Mesendoderm (in vitro differentiated cells): ENCODE measurements at regions not wholly inside any gene's neighbourhood (a gene's known extent, or its start where the extent isn't known, plus 50 kb on each side); places are given as distances from the start of the nearest gene placed in this dataset.

Experiments used
- DNase-seq: peaks from one replicate; pipeline ENCODE4 v3.0.0; 2013
- H2AK5ac ChIP-seq: 2 replicates; pipeline ENCODE4 v1.6.1; 2013; ENCODE audit warnings: low read length, inconsistent platforms
- H2BK120ac ChIP-seq: 2 replicates; pipeline ENCODE4 v1.6.1; 2013; ENCODE audit warnings: low read depth, mild to moderate bottlenecking, low read length, moderate library complexity, mixed read lengths
- H2BK15ac ChIP-seq: replicated peaks from 2 replicates; pipeline ENCODE4 v1.6.1; 2013; ENCODE audit warnings: low read depth, mild to moderate bottlenecking, moderate library complexity
- H2BK5ac ChIP-seq: 2 replicates; pipeline ENCODE4 v1.6.1; 2013; ENCODE audit warnings: low read length, inconsistent platforms
- H3K18ac ChIP-seq: 2 replicates; pipeline ENCODE4 v1.6.1; 2013; ENCODE audit warnings: mild to moderate bottlenecking, low read length, mixed read lengths
- H3K23ac ChIP-seq: one replicate; pipeline ENCODE4 v1.6.1; 2013; ENCODE audit warnings: low read length
- H3K27ac ChIP-seq: 2 replicates; pipeline ENCODE4 v1.5.1; 2013; ENCODE audit warnings: low read depth, mild to moderate bottlenecking, inconsistent platforms, low read length, moderate library complexity
- H3K27me3 ChIP-seq: 2 replicates; pipeline ENCODE4 v1.6.1; 2013; ENCODE audit warnings: low read length, control low read depth, mild to moderate bottlenecking, inconsistent platforms; ENCODE audit not compliant: insufficient read depth, poor library complexity
- H3K36me3 ChIP-seq: 2 replicates; pipeline ENCODE4 v1.6.1; 2013; ENCODE audit warnings: low read length, inconsistent platforms; ENCODE audit not compliant: control insufficient read depth, insufficient read depth
- H3K4ac ChIP-seq: one replicate; pipeline ENCODE4 v1.6.1; 2013; ENCODE audit warnings: low read depth, mild to moderate bottlenecking, low read length, moderate library complexity
- H3K4me1 ChIP-seq: 2 replicates; pipeline ENCODE4 v1.6.1; 2013; ENCODE audit warnings: low read depth, low read length, inconsistent platforms; ENCODE audit not compliant: control insufficient read depth
- H3K4me2 ChIP-seq: 2 replicates; pipeline ENCODE4 v1.6.1; 2013; ENCODE audit warnings: low read length
- H3K4me3 ChIP-seq: 2 replicates; pipeline ENCODE4 v1.5.1; 2013; ENCODE audit warnings: mild to moderate bottlenecking, low read length
- H3K56ac ChIP-seq: one replicate; pipeline ENCODE4 v1.6.1; 2013; ENCODE audit warnings: low read length
- H3K79me1 ChIP-seq: 2 replicates; pipeline ENCODE4 v1.6.1; 2013; ENCODE audit warnings: low read length, inconsistent platforms
- H3K79me2 ChIP-seq: 2 replicates; pipeline ENCODE4 v1.6.1; 2013; ENCODE audit warnings: mild to moderate bottlenecking, low read length; ENCODE audit not compliant: control insufficient read depth, insufficient read depth
- H3K9ac ChIP-seq: 2 replicates; pipeline ENCODE4 v1.6.1; 2013; ENCODE audit warnings: low read length, inconsistent platforms
- H4K5ac ChIP-seq: one replicate; pipeline ENCODE4 v1.6.1; 2013; ENCODE audit warnings: low read length
- H4K8ac ChIP-seq: one replicate; pipeline ENCODE4 v1.6.1; 2013; ENCODE audit warnings: low read depth, mild to moderate bottlenecking, control low read depth, low read length, moderate library complexity
- WGBS: extraction: QIAGEN DNeasy Blood & Tissue Kit; methylation state at CpG from one replicate; pipeline ENCODE4 v1.1.7; 2013; ENCODE audit warnings: low lambda C conversion rate, missing lambda C conversion rate; ENCODE audit not compliant: insufficient coverage; ENCODE audit errors: extremely low coverage; 5-methylcytosine and 5-hydroxymethylcytosine counted together

DNA sequence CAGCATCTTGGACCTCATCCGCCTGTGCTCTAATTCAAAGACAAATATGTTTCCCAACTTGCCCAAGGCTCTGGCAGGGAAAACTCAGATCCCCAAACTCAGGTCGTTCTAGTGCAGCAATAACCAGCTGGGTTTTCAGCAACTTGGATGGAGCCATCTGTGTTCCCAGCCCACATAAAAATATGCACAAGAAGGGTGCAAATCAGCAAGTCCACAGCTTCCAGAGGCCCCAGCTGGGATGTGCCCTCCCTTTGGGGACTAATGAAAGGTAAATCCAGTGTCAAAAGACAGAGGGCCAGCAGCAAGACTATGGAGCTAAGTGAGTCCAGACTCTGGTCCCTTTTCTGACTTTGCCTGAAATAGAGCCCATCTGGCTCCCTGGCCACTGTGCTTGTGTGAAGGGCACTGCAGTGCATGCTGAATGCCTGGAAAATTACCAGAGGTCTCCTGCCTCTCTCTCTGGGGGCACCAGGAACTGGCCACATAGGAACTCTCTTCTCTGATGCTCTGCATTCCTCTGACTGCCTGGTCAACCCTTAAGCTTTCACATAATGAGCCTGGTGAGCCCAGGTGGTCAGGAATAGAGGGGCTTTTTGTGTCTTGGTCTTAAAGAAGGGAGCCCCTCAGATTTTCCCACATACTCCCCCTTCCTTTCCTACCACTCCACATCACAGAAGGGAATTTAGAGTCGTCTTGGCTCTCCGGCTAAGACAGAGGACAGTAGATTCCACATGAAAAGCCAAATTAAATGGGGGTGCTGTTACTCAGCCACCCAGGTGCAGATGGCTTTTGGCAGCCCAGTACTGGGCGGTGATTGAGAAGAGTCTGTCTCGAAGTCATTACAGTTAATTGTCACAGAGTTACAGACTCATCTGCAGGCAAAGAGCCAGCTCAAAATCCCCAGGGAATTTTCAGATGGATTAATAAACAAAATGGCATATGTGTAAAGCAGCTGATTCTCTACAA, 88.1 kb upstream of the C1orf21 start:
- H2BK15ac ChIP-seq, result no peak overlapping the region
- no peaks in the 10 kb centered on the region for H3K27me3 ChIP-seq
- H3K56ac ChIP-seq, result no peak overlapping the region
- no peaks in the 10 kb centered on the region for H3K4me1 ChIP-seq
- no peaks in the 10 kb centered on the region for H3K79me1 ChIP-seq
- no peak overlapping the region for H3K9ac ChIP-seq
- H3K18ac ChIP-seq, result peak overlapping the region; percentile 13
- H3K4me3 ChIP-seq, result no peak overlapping the region
- no peak overlapping the region for H2AK5ac ChIP-seq
- H3K23ac ChIP-seq, result no peak overlapping the region
- H2BK120ac ChIP-seq, result no peak overlapping the region
- peak; percentile 13 for DNase-seq
- no peak overlapping the region for H3K4me2 ChIP-seq
- H3K36me3 ChIP-seq, result no peaks in the 10 kb centered on the region
- WGBS, result no CpG with 5 or more reads among the region's 6 CpGs
- no peak overlapping the region for H4K5ac ChIP-seq
- no peak overlapping the region for H3K27ac ChIP-seq
- H3K79me2 ChIP-seq, result no peaks in the 10 kb centered on the region
- no peak overlapping the region for H4K8ac ChIP-seq
- H2BK5ac ChIP-seq, result no peak overlapping the region
- no peak overlapping the region for H3K4ac ChIP-seq

DNA sequence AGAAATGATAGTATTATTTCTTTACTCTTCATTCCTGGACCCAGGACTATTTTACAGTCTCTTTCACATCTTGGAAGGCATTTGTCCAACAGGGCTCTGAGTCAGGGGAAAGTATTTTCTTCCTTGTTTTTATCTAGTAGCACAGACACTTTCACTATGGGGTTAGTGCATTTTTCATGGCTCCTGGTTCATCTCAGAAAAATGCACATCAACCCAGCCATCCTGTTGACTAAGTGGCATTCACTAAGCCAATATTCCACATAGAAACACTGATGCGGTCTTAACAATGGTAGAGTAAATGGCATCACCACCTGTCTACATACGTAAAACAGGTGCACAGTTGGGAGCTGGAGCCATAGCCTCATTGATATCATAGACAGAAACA, 87.4 kb upstream of the C1orf21 start:
- no CpG with 5 or more reads among the region's 2 CpGs for WGBS
- Histone ChIP-seq H3K36me3 (no peaks in the 10 kb centered on the region), H2BK120ac (no peak overlapping the region), H4K5ac (no peak overlapping the region), H3K27me3 (no peaks in the 10 kb centered on the region), H3K4me1 (no peaks in the 10 kb centered on the region), H3K9ac (no peak overlapping the region), H3K56ac (no peak overlapping the region), H3K79me2 (no peaks in the 10 kb centered on the region), H3K4me3 (no peak overlapping the region), H2AK5ac (no peak overlapping the region), H3K27ac (no peak overlapping the region), H3K4ac (no peak overlapping the region), H3K4me2 (no peak overlapping the region), H4K8ac (no peak overlapping the region), H2BK5ac (no peak overlapping the region), H3K79me1 (no peaks in the 10 kb centered on the region), H2BK15ac (no peak overlapping the region), H3K18ac (no peak overlapping the region), H3K23ac (no peak overlapping the region)
- DNase-seq, result no peak

DNA sequence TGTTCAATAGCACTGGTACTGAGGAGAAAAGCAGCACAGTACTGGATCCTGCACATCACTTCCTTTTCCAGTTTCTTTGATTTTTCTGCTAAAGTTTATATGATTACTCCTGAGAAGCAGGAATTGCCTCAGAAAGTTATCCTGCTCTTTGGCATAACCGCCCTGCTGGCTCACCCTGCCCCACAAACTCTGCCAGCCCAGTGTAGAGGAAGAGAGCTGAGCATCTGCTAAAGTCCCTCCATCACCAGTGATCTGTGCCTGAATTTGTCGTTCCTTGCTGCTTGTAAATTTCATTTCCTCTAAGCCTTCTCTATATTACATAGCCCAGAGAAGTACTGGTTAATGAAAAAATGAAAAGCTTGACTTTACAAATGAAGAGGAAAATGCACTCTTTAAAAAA, 87.0 kb upstream of the C1orf21 start:
- Histone ChIP-seq H2BK15ac (no peak overlapping the region), H3K9ac (no peak overlapping the region), H4K8ac (no peak overlapping the region), H3K79me1 (no peaks in the 10 kb centered on the region), H2AK5ac (no peak overlapping the region), H3K27me3 (no peaks in the 10 kb centered on the region), H3K79me2 (no peaks in the 10 kb centered on the region), H2BK5ac (no peak overlapping the region), H3K4me3 (no peak overlapping the region), H3K36me3 (no peaks in the 10 kb centered on the region), H2BK120ac (no peak overlapping the region), H4K5ac (no peak overlapping the region), H3K23ac (no peak overlapping the region), H3K4me2 (no peak overlapping the region), H3K4ac (no peak overlapping the region), H3K18ac (no peak overlapping the region), H3K4me1 (no peaks in the 10 kb centered on the region), H3K27ac (no peak overlapping the region), H3K56ac (no peak overlapping the region)
- no peak for DNase-seq
- WGBS, result no CpG with 5 or more reads among the region's 2 CpGs

DNA sequence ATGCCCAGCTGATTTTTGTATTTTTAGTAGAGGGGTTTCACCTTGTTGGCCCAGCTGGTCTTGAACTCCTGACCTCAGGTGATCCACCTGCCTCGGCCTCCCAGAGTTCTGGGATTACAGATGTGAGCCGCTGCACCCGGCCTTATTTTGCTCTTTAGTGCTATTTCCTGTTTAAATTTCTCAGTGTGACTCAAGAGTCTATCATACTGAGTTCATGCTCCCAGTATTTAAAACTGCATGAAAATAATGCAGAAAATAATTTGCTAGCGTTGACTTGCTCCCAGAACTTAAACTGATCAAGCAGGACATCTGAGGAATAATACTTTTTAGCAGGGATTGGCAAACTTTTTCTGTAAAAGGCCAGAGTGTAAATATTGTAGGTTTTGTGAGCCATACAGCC, 86.4 kb upstream of the C1orf21 start:
- DNase-seq, result no peak
- no peak overlapping the region for H4K5ac ChIP-seq
- H3K27me3 ChIP-seq, result no peaks in the 10 kb centered on the region
- H2AK5ac ChIP-seq, result no peak overlapping the region
- H3K56ac ChIP-seq, result no peak overlapping the region
- H3K4me1 ChIP-seq, result no peaks in the 10 kb centered on the region
- H3K4ac ChIP-seq, result no peak overlapping the region
- no peak overlapping the region for H3K23ac ChIP-seq
- H4K8ac ChIP-seq, result no peak overlapping the region
- H2BK120ac ChIP-seq, result no peak overlapping the region
- H2BK5ac ChIP-seq, result no peak overlapping the region
- H3K36me3 ChIP-seq, result no peaks in the 10 kb centered on the region
- WGBS, result no CpG with 5 or more reads among the region's 4 CpGs
- no peak overlapping the region for H3K27ac ChIP-seq
- no peak overlapping the region for H3K18ac ChIP-seq
- no peak overlapping the region for H3K9ac ChIP-seq
- H2BK15ac ChIP-seq, result no peak overlapping the region
- H3K4me2 ChIP-seq, result no peak overlapping the region
- H3K79me2 ChIP-seq, result no peaks in the 10 kb centered on the region
- H3K79me1 ChIP-seq, result no peaks in the 10 kb centered on the region
- no peak overlapping the region for H3K4me3 ChIP-seq

DNA sequence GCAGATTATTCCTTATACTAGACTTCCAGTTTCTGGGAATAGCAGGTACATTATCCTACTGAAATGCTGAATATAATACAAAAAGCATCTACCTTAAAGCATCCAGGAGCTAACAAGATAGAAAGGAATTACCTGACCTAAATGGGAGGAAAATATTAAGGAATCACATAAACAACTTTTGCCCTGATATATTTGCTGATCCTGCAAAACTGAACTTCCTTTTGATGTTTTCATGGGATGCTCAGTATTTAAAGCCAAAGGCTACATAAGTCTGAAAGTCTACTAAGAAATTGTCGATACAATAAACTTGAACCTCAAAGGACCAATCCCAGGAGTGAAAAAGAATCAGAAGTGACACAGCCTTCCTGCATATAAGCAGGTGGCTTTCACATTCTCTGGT, 85.6 kb upstream of the C1orf21 start:
- Histone ChIP-seq H3K18ac (no peak overlapping the region), H2BK15ac (no peak overlapping the region), H3K9ac (no peak overlapping the region), H3K27me3 (no peaks in the 10 kb centered on the region), H2BK120ac (no peak overlapping the region), H3K4me1 (no peaks in the 10 kb centered on the region), H3K4me2 (no peak overlapping the region), H3K79me2 (no peaks in the 10 kb centered on the region), H3K79me1 (no peaks in the 10 kb centered on the region), H2BK5ac (no peak overlapping the region), H3K4me3 (no peak overlapping the region), H3K56ac (no peak overlapping the region), H3K27ac (no peak overlapping the region), H4K8ac (no peak overlapping the region), H2AK5ac (no peak overlapping the region), H3K36me3 (no peaks in the 10 kb centered on the region), H4K5ac (no peak overlapping the region), H3K4ac (no peak overlapping the region), H3K23ac (no peak overlapping the region)
- no CpG with 5 or more reads among the region's 1 CpG for WGBS
- DNase-seq, result no peak

DNA sequence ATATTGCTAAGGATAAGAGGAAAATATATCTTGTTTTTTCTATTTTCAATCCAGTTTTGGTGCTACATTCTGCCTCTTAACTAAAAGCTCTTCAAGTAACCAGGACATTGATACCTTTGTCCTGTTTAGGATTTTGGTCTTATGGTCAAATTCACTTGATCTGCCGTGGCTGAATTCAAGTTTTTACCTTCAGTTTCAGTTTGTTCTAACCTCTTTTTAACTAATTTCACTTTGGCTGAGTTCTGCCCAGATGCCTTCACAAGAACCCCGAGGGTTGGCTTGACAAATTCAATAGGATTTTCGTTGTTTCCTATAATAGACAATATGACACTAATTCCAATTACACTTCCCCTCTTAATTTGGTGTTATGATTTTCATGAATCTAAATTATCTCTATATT, 84.5 kb upstream of the C1orf21 start:
- WGBS, result no CpG with 5 or more reads among the region's 3 CpGs
- Histone ChIP-seq H3K56ac (no peak overlapping the region), H3K4me2 (no peak overlapping the region)

More for the DNA sequence above, 84.5 kb upstream of the C1orf21 start:
- Histone ChIP-seq H2AK5ac (no peak overlapping the region), H3K79me1 (no peaks in the 10 kb centered on the region), H3K79me2 (no peaks in the 10 kb centered on the region), H3K36me3 (no peaks in the 10 kb centered on the region), H2BK5ac (no peak overlapping the region), H3K4me3 (no peak overlapping the region), H4K5ac (no peak overlapping the region), H3K4ac (no peak overlapping the region), H3K4me1 (no peaks in the 10 kb centered on the region), H2BK120ac (no peak overlapping the region), H3K27me3 (no peaks in the 10 kb centered on the region), H4K8ac (no peak overlapping the region), H3K27ac (no peak overlapping the region), H3K9ac (no peak overlapping the region), H2BK15ac (no peak overlapping the region), H3K18ac (no peak overlapping the region), H3K23ac (no peak overlapping the region)
- no peak for DNase-seq
